Activated T-helper 1 cell treated with anti-CD3 and anti-CD28 coated beads, Interleukin-2, amount 50 U/mL, for 16 hours (primary cell): ENCODE measurements at regions not wholly inside any gene's neighbourhood (a gene's known extent, or its start where the extent isn't known, plus 50 kb on each side); places are given as distances from the start of the nearest gene placed in this dataset.
"Not testable (repeated sequence)": the region's sequence is repeated elsewhere in the genome, so short reads cannot be mapped to it uniquely, and the experiment has no call there.

Source experiments
- DNase-seq, 2 donors: peaks; one replicate each; pipeline ENCODE4 v3.0.0-alpha.2; 2020; ENCODE audit warnings: low read depth in 1 of 2, low spot score in 1 of 2

DNA sequence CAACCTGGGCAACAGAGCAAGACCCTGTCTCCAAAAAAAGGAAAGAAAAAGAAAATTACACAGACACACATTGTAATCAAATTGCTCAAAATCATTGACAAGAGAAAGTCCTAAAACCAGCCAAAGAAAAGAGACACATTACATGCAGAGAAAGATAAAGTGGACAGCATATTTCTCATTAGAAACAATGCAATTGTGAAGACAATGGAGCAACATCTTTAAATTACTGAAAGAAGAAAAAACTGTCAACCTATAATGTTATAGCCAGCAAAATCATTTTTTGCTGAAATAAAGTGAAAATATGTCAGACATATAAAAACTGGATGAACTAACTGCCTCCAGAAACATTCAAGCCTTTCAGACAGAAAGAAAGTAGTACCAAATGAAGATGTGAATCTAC lies 120.6 kb downstream of the TMEM167A start:
- DNase-seq, result no peak

DNA sequence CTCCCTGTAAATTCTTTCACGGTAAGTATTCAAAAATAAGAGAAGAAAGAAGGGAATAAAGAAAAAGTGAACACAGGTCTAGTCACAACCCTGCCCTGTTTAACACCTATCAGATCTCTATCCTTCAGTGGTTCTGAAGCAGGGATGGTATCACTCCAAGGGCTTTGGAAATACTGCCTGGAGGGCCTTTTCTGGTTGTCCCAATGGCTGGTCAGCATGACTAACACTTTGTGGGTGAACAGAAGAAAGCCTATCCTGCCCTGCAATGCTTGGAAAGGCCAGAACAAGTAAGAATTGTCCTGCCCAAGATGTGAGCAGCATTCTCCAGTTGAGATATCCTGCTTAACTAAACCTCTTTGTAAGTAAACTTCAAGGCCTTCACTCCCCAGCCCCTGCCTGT lies 124.9 kb downstream of the TMEM167A start:
- no peak for DNase-seq

DNA sequence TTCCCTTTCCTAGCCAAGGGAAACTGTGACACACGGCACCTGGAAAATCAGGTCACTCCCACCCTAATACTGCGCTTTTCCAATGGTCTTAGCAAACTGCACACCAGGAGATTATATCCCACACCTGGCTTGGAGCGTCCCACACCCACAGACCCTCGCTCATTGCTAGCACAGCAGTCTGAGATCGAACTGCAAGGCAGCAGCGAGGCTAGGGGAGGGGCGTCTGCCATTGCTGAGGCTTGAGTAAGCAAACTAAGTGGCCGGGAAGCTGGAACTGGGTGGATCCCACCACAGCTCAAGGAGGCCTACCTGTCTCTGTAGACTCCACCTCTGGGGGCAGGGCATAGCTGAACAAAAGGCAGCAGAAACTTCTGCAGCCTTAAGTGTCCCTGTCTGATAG lies 132.9 kb downstream of the TMEM167A start:
- DNase-seq, result not testable (repeated sequence)

DNA sequence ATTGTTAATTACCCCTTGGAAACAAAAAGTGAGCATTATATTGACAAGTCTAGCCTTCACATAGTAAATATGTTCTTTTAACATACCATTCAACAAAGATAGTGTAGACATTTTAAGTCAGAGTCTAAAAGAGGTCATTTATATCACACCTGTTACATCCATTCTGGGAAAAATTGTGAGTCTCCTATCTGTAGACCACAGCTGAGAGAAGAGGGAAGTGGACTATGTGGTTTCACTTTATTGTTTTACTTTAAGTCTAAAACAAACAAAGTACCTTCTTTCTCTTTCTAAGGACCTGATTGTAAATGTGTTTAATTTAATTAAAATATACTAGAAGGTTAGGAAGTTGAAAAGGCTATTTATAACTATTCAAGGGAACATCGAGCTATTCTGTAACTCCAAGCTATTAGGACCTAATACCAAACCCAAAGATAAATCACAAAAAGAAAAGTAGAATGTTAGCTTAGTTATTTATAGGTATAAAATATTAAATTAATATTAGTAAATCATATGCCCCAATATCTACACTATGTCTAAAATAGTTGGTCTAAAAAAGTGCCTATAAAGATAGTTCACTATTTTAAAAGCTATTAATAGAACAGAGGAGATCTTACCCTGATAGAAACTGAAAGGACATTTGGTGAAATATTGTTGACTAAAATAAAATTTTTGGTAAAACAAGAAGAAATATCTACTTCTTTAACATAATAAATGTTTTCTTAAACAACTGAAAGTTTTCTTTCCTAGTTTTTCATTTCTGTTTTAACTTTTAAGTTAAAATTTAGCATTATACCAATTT lies 134.9 kb downstream of the TMEM167A start:
- DNase-seq, result no peak

DNA sequence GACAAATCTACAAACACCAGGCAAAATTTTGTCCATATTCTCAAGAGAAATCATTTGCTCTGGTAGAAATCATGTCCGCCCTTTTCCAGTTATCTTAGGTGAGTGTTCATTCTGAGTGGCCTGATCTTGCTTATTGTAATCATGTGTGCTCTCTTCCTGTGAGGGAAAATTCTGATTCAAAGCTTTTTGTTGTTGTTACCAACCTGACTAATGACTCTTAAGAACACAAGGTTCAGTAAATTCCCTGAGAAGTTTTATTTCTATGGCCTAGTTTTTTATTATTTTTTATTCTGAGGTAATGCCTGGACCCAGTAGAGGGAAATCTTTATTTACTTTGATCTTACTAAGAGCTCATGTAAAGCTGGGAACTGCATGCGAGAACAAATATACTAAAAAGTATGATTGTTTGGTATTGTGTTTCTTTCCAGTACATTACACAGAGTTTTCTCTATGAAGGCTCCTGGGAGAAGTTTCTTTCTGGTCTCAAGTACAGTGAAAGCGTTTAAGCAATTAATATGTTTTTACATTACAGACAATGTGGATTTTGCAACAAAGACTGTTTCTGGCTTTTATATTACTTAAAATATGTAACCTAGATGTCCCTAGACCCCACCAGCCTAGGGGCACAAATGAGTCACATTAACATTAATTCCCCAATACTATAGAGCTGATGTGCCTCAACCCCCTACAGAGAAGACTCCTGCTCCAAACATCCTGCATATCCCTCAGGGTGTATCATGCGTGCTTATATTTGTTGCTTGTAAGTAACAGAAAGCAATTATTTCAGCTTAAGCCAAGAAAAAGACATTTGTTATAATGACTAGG lies 138.1 kb downstream of the TMEM167A start:
- no peak for DNase-seq

DNA sequence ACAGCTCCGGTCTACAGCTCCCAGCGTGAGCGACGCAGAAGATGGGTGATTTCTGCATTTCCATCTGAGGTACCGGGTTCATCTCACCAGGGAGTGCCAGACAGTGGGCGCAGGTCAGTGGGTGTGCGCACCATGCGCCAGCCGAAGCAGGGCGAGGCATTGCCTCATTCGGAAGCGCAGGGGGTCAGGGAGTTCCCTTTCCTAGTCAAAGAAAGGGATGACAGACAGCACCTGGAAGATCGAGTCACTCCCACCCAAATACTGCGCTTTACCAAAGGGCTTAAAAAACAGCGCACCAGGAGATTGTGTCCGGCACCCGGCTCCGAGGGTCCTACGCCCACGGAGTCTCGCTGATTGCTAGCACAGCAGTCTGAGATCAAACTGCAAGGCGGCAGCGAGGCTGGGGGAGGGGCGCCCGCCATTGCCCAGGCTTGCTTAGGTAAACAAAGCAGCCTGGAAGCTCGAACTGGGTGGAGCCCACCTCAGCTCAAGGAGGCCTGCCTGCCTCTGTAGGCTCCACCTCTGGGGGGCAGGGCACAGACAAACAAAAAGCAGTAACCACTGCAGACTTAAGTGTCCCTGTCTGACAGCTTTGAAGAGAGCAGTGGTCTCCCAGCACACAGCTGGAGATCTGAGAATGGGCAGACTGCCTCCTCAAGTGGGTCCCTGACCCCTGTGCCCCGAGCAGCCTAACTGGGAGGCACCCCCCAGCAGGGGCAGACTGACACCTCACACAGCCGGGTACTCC lies 144.5 kb downstream of the TMEM167A start:
- DNase-seq, result not testable (repeated sequence)

DNA sequence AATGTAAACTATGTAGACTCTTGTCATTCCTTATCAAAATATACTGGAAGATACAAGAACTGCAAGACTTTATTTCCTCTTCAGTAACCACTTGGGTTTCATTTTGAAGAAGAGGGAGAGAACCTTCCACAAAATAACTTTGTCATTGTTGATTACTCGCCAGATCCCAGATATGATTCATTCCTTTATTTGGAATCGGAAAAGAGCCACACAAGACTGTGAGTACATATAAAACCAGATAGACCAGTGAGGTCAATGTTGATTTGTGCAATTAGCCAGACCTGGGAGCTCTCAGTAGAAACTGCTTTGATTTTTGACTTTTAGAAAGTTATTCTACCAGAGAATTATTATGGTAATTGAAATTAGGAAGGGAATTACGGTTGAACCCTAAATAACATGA lies 146.1 kb downstream of the TMEM167A start:
- no peak for DNase-seq

DNA sequence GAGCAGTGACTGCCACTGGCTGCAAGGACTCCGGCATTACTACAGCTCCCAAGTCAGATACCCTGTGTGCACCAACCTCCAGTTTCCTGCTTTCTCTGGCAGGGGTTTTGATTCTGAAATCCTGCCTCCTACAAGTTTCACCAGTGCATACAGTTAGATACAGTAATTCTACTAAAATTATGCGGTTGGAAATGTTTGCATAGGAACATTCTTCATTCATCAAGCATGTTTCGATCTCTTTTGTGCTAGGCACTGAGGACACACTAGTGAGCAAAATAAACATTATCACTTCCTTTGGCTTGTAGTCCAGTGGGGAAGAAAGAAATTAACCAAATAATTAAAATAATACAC lies 152.2 kb downstream of the TMEM167A start:
- no peak for DNase-seq

DNA sequence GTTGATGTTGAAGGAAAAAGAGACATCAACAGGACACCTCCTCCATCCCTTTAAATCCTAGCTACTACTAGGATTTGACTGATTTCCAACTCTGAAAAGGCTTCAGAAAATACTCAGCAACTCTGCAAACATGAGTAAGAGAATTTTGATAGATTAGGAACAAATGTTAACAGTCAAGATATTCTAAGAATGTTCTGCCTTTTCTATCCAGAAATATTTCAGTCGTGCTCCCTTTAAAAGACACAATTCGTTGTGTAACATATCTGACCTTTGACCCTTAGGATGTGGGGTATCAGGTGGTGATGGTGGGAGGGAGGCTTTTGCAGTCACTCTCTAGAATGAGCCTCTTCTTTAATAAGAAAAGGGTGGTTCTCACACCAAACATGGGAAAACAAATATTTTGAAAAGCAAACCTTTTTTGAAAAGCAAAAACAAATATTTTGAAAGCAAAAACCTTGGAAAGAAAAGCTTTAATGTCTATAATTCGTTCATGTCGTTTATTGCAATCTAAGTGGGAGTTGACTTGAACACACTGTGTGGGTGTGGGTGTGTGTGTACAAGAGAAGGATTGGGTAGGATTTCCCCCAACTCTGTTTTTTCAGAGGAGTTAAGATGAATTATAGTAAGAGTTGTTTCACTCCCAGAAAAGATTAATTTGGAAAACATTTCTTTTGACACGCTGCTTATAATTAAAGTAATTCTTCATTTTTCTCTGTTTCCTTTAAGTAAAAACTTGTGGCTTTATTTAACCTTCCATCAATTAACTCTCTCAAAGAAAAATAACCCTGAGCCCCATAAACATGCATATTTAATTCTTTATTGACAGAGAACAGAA lies 152.8 kb downstream of the TMEM167A start:
- no peak for DNase-seq

DNA sequence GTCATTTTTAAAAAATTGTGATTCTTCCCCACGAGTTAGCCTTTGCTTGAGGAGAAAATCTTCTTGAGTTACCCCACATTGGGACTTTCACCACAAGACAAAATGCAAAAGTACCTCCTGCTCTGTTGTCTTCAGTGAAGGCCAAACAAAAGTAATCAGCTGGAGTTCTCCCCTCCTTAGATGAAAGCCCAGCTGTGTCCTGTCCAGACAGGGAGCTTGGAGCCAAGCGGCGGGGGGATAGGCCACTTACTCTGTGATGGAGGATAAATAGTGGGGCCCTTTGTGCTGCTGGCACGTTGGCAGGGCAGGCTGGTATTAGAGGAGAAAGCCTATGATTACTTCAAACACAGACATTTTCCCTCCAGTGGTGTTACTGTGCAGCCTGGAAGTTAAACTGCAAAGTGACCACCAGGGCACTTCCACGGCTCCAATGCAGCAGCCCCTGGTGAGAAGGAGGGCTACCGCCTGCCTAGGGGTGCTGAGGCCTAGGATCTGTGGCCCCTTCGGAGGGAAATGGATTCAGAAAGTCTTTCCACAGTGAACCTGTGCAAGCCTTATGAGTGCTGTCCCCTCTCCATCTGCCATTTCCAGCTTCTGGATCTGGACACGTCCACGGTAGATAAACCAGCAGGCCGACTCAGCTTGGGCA lies 155.0 kb downstream of the TMEM167A start:
- DNase-seq, result no peak

DNA sequence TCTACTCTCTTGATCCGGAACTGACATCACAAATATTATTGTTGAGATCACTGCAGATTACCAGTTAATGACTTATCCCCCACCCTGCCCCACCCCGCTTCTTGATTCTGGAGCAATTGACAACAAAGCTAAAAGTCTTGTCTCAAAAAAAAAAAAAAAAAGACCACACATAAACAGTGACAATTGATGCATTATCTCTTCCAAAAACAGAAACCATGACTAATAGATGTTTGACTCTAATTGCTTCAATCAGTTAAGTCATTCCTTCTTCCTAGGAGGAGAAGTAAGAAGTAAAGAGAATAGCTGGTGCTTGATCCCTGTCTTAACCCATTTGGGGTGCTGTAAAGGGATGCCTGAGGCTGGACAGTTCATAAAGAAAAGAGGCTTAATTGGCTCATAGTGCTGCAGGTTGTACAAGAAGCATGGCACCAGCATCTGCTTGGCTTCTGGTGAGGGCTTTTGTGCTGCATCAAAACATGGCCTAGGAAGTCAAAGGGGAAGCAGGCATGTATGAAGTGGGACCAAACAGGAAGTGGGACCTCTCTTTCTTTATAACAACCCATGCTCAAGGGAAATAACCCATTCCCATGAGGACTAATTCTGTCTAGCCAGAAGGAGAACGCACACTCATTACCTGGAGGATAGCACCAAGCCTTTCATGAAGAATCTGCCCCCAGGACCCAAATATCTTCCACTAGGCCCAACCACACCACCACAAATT lies 158.7 kb downstream of the TMEM167A start:
- DNase-seq, result no peak

DNA sequence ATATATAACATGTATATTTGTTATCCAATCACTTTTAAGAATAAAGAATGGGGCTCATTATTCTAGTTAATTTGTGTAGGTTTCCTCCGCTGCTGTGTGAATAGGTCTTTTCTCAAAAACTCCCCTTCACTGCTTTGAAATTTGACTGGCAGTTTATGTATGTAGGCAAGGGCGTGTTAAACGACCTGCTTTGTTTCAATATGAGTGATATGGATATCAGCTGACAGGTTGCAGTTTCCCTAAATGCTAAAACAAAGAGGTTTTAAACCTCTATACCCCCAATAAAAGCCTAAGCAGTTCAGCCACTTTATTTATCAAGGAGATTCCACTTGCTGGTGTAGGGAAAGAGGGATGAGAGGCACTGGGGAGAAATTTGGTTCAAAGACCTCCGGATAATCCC lies 159.6 kb downstream of the TMEM167A start:
- DNase-seq, result no peak

DNA sequence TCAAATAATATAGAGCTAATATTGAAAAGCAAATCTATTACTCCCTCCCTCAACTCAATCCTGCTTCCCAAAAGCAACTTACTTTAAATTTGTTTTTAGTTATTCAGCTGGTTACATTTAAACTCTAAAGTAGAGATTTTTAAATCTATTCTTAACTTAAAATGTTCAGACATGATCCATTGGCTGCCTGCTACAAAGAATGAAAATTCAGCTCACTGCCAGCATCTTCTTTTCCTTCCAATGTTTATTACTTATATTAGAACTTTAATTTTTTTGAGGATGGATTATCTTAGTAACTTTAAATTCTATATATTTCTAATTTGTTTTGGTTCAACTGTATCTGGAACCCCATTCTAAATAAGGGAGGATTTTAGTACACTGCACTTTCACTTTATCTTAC lies 163.2 kb downstream of the TMEM167A start:
- no peak for DNase-seq

DNA sequence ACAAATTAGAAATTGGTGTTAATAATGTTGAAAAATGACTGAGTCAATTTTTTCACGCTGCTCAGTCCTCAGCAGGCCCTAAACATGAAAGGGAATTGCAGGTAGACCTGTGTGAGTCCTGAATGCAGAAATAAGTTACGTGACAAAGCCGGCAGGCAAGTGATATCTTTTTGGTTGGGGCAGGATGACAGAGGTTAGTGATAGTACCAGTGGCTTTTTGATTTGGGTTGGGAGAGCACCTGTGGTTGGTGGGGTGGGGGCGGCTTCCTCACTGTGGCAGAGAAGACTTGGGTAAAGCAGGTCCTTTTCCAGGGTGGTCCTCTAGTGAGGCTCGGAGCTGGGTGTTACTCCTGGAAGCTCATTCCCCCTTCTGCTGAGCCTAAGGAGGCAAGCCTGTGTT lies 164.7 kb downstream of the TMEM167A start:
- DNase-seq, result no peak

DNA sequence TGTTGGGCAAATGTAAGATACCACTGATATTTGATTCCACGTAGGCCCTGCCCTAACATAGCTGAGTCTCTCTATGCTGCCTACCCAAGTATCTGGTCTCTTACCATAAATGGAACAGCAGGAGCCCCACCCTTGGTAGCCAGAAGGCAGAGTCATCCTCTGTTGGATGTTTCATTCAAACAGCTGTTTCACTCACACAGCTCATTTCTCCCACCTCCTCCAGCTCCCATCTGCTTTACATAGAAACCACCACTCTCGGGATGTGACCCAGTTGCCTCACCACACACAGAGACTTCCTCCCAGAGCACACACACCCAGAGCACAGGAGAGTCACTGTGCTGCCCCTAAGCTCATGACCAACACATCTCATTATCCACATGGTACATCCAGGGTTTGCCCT lies 165.3 kb downstream of the TMEM167A start:
- no peak for DNase-seq

DNA sequence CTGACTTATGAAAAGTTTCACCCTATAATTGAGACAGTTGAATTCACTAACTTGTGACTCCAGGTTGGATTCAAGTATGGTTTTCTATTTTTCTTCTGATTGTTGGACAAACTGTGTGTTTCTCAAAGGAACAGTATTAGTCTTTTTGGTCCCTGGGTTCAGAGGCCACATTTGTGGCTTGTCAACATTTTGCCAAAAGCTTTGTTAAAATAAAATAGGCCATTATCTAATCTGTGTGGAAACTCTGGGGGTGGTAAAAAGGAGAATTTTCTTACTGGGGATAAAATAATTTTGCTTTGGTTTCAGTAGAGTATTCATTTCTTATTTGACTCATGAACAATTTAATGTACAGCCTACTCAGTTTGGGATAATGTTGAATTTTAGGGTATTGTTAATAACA lies 166.3 kb downstream of the TMEM167A start:
- DNase-seq, result no peak

DNA sequence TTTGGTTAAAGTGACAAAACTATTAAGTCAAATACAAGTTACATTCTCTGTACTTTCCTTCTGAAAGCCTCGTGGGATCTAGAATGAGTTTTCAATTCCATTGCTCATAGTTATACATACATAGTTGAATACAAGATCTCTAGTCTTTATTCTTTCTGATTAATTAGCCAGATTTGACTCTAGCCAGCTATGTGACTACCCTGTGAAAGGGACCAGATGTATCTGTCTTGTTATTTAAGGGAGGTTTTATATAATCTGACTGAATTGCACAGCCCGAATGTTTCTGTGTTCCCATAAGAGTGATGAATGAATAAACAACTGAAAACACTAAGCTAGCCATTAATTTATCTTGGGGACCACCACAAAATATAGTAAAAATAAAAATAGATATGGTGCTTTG lies 166.7 kb downstream of the TMEM167A start:
- no peak for DNase-seq

DNA sequence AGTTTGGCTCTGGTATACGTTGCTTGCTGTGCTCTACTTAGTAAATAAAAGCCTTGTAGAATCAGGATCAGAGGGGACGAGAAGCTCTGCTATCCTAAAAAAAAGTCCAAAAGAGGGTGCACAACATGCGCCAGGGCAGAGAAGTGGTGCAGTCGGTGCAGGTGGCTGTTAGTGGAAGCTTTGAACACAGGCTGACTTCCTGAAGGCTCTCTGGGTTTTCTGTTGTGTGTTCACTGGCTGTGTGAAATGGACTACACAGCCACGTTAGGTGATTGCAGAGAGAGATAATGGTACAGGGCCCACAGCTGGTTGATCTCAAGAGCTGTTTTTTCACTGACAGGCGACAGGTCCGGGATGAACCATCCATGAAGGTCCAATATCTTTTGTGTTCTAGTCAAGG lies 167.4 kb downstream of the TMEM167A start:
- DNase-seq, result no peak

DNA sequence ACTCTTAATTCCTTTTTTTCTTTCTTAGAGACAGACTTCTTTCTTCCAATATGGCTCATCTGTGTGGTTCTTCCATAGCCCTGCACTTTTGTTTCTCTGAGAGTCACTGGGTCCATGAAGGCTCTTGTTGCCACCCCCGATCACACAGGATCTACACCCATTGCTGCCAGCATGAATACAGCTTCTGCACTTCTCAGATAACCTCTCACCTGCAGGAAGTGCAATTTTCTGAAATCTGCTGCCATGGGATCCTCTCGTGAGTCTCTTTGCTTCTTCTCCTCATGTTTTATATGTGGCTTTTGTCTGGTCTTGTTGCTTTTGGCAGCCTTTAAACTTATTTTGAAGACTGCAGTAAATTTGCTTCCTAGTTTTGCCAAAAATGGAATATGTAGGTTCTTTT lies 171.2 kb downstream of the TMEM167A start:
- DNase-seq, result no peak
